ENCODE measurements at regions not wholly inside any gene's neighbourhood (a gene's known extent, or its start where the extent isn't known, plus 50 kb on each side); places are given as distances from the start of the nearest gene placed in this dataset.

GRCh38 chr7:132677918-132678317 lies 101.6 kb upstream of the PLXNA4 start (continued):
- no peak for TF ChIP-seq ZBTB33 (IDR thresholded peaks at IDR 0.05; ENCODE audit: borderline replicate concordance, low read depth)

GRCh38 chr7:132672200-132672990 lies 96.1 kb upstream of the PLXNA4 start:
- Histone ChIP-seq H3K79me2 (ENCODE audit: insufficient read depth) (no peaks in the 10 kb centered on the region), H3K9me2 (no peaks in the 10 kb centered on the region), H3K4me1 (ENCODE audit: control insufficient read depth in 1 of 2, insufficient read depth in 2 of 2, low read depth in 1 of 2, low read length in 1 of 2) (no peaks in the 10 kb centered on the region), H3K27me3 (ENCODE audit: insufficient read depth) (no peaks in the 10 kb centered on the region), H3K36me3 (replicated peaks in 1 of 2; ENCODE audit: control insufficient read depth in 1 of 2, insufficient read depth in 2 of 2, low read length in 1 of 2) (no peaks in the 10 kb centered on the region), H4K20me1 (ENCODE audit: insufficient read depth) (no peaks in the 10 kb centered on the region), H2AFZ (ENCODE audit: low read depth) (no peak overlapping the region), H3K27ac (ENCODE audit: low read depth in 2 of 2, low read length in 1 of 2) (no peak overlapping the region), H3K9ac (no peak overlapping the region), H3K4me3 (ENCODE audit: low read depth in 2 of 2, low read length in 1 of 2) (no peak overlapping the region), H3F3A (replicated peaks; ENCODE audit: insufficient read depth) (no peaks in the 10 kb centered on the region), H3K4me2 (no peak overlapping the region), H3K9me3 (no peaks in the 10 kb centered on the region)
- no peak for DNase-seq
- CTCF ChIA-PET: no interaction called here
- no peak for TF ChIP-seq USF2 (IDR thresholded peaks at IDR 0.05; ENCODE audit: borderline replicate concordance, low read depth, low read length)
- no peak for TF ChIP-seq RAD21 (IDR thresholded peaks at IDR 0.05; ENCODE audit: low read length)
- TF ChIP-seq TEAD4 (IDR thresholded peaks at IDR 0.05; ENCODE audit: borderline replicate concordance, insufficient read depth): no peak
- TF ChIP-seq MXI1 (IDR thresholded peaks at IDR 0.05; ENCODE audit: low read depth, low read length): no peak
- POLR2A ChIA-PET: no interaction called here
- 48% methylated on average over 9 of the region's 9 CpGs for WGBS (ENCODE audit: low lambda C conversion rate)

- Histone ChIP-seq H2AFZ (ENCODE audit: low read depth) (no peak overlapping the region), H3K79me2 (ENCODE audit: insufficient read depth) (no peaks in the 10 kb centered on the region), H3K36me3 (replicated peaks in 1 of 2; ENCODE audit: control insufficient read depth in 1 of 2, insufficient read depth in 2 of 2, low read length in 1 of 2) (no peaks in the 10 kb centered on the region), H3K4me1 (ENCODE audit: control insufficient read depth in 1 of 2, insufficient read depth in 2 of 2, low read depth in 1 of 2, low read length in 1 of 2) (no peaks in the 10 kb centered on the region), H3F3A (replicated peaks; ENCODE audit: insufficient read depth) (no peaks in the 10 kb centered on the region), H3K27ac (ENCODE audit: low read depth in 2 of 2, low read length in 1 of 2) (no peak overlapping the region), H3K4me2 (peak overlapping the region; percentile 26; the same call in 1 of the 2 replicates), H3K9me3 (no peaks in the 10 kb centered on the region), H3K4me3 (ENCODE audit: low read depth in 2 of 2, low read length in 1 of 2) (no peak overlapping the region), H3K9ac (no peak overlapping the region), H3K9me2 (no peaks in the 10 kb centered on the region), H3K27me3 (ENCODE audit: insufficient read depth) (no peaks in the 10 kb centered on the region), H4K20me1 (ENCODE audit: insufficient read depth) (no peaks in the 10 kb centered on the region)
- 77% methylated on average over 2 of the region's 2 CpGs for WGBS (ENCODE audit: low lambda C conversion rate)
- ChIA-PET CTCF (interaction anchor here (1.3 to 2.6 kb wide), 4 partner anchors 9 to 86 kb away, joined by 4 to 9 read pairs (median 8); no protein-coding TSS in a partner anchor), POLR2A (no interaction called here)
- no peak for DNase-seq
- TF ChIP-seq GATA2 (CRISPR knock-in tag; IDR thresholded peaks at IDR 0.05): no peak
- no peak for TF ChIP-seq FOXJ3 (CRISPR knock-in tag; IDR thresholded peaks at IDR 0.05)
- no peak for TF ChIP-seq MXI1 (IDR thresholded peaks at IDR 0.05; ENCODE audit: low read depth, low read length)
- no peak for TF ChIP-seq ELF1 (IDR thresholded peaks at IDR 0.05)
- no peak for TF ChIP-seq CHD2 (IDR thresholded peaks at IDR 0.05; ENCODE audit: low read length, partially characterized antibody)
- no peak for TF ChIP-seq TCF12 (IDR thresholded peaks at IDR 0.05)
- TF ChIP-seq YY1 (IDR thresholded peaks at IDR 0.05; ENCODE audit: low read depth): no peak
- TF ChIP-seq SMC3 (IDR thresholded peaks at IDR 0.05; ENCODE audit: low read depth, low read length): no peak
- TF ChIP-seq JUND (IDR thresholded peaks at IDR 0.05): no peak
- no peak for TF ChIP-seq RAD21 (IDR thresholded peaks at IDR 0.05; ENCODE audit: low read length)
- TF ChIP-seq SIN3A (IDR thresholded peaks at IDR 0.05; ENCODE audit: borderline replicate concordance, low read depth, low read length): no peak
- no peak for TF ChIP-seq GABPA (IDR thresholded peaks at IDR 0.05; ENCODE audit: low read depth)
- TF ChIP-seq USF1 (IDR thresholded peaks at IDR 0.05; ENCODE audit: borderline replicate concordance, low read depth): no peak
- TF ChIP-seq USF2 (IDR thresholded peaks at IDR 0.05; ENCODE audit: borderline replicate concordance, low read depth, low read length): no peak
- no peak for TF ChIP-seq MEF2A (IDR thresholded peaks at IDR 0.05; ENCODE audit: borderline replicate concordance, low read depth)
- no peak for TF ChIP-seq IRF3 (IDR thresholded peaks at IDR 0.05; ENCODE audit: low read depth, low read length)
- no peak for TF ChIP-seq PBX3 (IDR thresholded peaks at IDR 0.05)
Observed at GRCh38 chr7:132666774-132667172, 90.5 kb upstream of the PLXNA4 start.
